ENCODE measurements at regions not wholly inside any gene's neighbourhood (a gene's known extent, or its start where the extent isn't known, plus 50 kb on each side); places are given as distances from the start of the nearest gene placed in this dataset.

DNA sequence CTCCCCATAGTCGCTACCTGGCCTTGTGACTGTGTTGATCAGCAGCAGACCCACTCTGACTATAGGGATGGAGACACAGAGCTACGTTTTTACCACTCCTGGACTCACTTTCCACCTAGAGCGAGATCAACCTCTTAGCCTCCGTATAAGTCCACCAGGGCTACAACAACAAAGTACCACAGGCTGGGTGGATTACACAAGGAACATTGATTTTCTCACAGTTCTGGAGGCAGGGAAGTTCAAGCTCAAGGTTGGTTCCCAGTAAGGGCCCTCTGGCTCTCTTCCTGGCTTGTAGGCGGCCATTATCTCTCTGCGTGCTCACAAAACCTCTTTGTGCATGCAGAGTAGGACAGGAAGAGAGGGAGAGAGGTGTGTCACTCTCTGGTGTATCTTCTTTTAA lies 330.4 kb upstream of the PROK2 start:
- POLR2A ChIA-PET, result no interaction called here
- no peak overlapping the region for H3K9ac ChIP-seq
- CTCF ChIA-PET, result interaction anchor here (0.6 kb wide), 1 partner anchor 19 kb away, joined by 3 read pairs; no protein-coding TSS in a partner anchor
- no peak overlapping the region for H3K27ac ChIP-seq (ENCODE audit: low read depth in 2 of 2, low read length in 1 of 2)
- H2AFZ ChIP-seq (ENCODE audit: low read depth), result no peak overlapping the region
- H3K27me3 ChIP-seq (ENCODE audit: insufficient read depth), result no peaks in the 10 kb centered on the region; the same call in 1 of the 2 replicates
- H3F3A ChIP-seq (replicated peaks; ENCODE audit: insufficient read depth), result no peaks in the 10 kb centered on the region
- TF ChIP-seq, protein P1, sequence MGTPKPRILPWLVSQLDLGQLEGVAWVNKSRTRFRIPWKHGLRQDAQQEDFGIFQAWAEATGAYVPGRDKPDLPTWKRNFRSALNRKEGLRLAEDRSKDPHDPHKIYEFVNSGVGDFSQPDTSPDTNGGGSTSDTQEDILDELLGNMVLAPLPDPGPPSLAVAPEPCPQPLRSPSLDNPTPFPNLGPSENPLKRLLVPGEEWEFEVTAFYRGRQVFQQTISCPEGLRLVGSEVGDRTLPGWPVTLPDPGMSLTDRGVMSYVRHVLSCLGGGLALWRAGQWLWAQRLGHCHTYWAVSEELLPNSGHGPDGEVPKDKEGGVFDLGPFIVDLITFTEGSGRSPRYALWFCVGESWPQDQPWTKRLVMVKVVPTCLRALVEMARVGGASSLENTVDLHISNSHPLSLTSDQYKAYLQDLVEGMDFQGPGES (IDR thresholded peaks at IDR 0.05; ENCODE audit: low read depth, low read length), result no peak
- TF ChIP-seq POLR2AphosphoS5 (IDR thresholded peaks at IDR 0.05; ENCODE audit: low read depth, low read length) (no peak), NFIC (IDR thresholded peaks at IDR 0.05; ENCODE audit: borderline replicate concordance) (no peak), GABPA (IDR thresholded peaks at IDR 0.05; ENCODE audit: low read depth) (no peak), SIN3A (IDR thresholded peaks at IDR 0.05; ENCODE audit: borderline replicate concordance, low read depth, low read length) (no peak), EZH2phosphoT487 (IDR thresholded peaks at IDR 0.05; ENCODE audit: borderline replicate concordance, low read depth) (no peak), RCOR1 (IDR thresholded peaks at IDR 0.05; ENCODE audit: low read length) (no peak), RAD21 (IDR thresholded peaks at IDR 0.05; ENCODE audit: low read length) (no peak), NRF1 (IDR thresholded peaks at IDR 0.05; ENCODE audit: low read depth, low read length) (no peak), CHD2 (IDR thresholded peaks at IDR 0.05; ENCODE audit: low read length, partially characterized antibody) (no peak), TEAD4 (IDR thresholded peaks at IDR 0.05; ENCODE audit: borderline replicate concordance, insufficient read depth) (no peak), SMC3 (IDR thresholded peaks at IDR 0.05; ENCODE audit: low read depth, low read length) (no peak), GATA2 (CRISPR knock-in tag; IDR thresholded peaks at IDR 0.05) (no peak), JUND (IDR thresholded peaks at IDR 0.05) (no peak)
- TF ChIP-seq, protein P2, sequence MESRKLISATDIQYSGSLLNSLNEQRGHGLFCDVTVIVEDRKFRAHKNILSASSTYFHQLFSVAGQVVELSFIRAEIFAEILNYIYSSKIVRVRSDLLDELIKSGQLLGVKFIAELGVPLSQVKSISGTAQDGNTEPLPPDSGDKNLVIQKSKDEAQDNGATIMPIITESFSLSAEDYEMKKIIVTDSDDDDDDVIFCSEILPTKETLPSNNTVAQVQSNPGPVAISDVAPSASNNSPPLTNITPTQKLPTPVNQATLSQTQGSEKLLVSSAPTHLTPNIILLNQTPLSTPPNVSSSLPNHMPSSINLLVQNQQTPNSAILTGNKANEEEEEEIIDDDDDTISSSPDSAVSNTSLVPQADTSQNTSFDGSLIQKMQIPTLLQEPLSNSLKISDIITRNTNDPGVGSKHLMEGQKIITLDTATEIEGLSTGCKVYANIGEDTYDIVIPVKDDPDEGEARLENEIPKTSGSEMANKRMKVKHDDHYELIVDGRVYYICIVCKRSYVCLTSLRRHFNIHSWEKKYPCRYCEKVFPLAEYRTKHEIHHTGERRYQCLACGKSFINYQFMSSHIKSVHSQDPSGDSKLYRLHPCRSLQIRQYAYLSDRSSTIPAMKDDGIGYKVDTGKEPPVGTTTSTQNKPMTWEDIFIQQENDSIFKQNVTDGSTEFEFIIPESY (IDR thresholded peaks at IDR 0.05; ENCODE audit: borderline replicate concordance, low read depth), result no peak
- TF ChIP-seq, protein P3, sequence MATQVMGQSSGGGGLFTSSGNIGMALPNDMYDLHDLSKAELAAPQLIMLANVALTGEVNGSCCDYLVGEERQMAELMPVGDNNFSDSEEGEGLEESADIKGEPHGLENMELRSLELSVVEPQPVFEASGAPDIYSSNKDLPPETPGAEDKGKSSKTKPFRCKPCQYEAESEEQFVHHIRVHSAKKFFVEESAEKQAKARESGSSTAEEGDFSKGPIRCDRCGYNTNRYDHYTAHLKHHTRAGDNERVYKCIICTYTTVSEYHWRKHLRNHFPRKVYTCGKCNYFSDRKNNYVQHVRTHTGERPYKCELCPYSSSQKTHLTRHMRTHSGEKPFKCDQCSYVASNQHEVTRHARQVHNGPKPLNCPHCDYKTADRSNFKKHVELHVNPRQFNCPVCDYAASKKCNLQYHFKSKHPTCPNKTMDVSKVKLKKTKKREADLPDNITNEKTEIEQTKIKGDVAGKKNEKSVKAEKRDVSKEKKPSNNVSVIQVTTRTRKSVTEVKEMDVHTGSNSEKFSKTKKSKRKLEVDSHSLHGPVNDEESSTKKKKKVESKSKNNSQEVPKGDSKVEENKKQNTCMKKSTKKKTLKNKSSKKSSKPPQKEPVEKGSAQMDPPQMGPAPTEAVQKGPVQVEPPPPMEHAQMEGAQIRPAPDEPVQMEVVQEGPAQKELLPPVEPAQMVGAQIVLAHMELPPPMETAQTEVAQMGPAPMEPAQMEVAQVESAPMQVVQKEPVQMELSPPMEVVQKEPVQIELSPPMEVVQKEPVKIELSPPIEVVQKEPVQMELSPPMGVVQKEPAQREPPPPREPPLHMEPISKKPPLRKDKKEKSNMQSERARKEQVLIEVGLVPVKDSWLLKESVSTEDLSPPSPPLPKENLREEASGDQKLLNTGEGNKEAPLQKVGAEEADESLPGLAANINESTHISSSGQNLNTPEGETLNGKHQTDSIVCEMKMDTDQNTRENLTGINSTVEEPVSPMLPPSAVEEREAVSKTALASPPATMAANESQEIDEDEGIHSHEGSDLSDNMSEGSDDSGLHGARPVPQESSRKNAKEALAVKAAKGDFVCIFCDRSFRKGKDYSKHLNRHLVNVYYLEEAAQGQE (IDR thresholded peaks at IDR 0.05; ENCODE audit: low read depth, low read length), result no peak
- TF ChIP-seq, protein P4, sequence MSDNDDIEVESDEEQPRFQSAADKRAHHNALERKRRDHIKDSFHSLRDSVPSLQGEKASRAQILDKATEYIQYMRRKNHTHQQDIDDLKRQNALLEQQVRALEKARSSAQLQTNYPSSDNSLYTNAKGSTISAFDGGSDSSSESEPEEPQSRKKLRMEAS (IDR thresholded peaks at IDR 0.05; ENCODE audit: low read depth), result no peak
- TF ChIP-seq, protein P5, sequence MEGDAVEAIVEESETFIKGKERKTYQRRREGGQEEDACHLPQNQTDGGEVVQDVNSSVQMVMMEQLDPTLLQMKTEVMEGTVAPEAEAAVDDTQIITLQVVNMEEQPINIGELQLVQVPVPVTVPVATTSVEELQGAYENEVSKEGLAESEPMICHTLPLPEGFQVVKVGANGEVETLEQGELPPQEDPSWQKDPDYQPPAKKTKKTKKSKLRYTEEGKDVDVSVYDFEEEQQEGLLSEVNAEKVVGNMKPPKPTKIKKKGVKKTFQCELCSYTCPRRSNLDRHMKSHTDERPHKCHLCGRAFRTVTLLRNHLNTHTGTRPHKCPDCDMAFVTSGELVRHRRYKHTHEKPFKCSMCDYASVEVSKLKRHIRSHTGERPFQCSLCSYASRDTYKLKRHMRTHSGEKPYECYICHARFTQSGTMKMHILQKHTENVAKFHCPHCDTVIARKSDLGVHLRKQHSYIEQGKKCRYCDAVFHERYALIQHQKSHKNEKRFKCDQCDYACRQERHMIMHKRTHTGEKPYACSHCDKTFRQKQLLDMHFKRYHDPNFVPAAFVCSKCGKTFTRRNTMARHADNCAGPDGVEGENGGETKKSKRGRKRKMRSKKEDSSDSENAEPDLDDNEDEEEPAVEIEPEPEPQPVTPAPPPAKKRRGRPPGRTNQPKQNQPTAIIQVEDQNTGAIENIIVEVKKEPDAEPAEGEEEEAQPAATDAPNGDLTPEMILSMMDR (IDR thresholded peaks at IDR 0.05), result no peak
- TF ChIP-seq, protein P6, sequence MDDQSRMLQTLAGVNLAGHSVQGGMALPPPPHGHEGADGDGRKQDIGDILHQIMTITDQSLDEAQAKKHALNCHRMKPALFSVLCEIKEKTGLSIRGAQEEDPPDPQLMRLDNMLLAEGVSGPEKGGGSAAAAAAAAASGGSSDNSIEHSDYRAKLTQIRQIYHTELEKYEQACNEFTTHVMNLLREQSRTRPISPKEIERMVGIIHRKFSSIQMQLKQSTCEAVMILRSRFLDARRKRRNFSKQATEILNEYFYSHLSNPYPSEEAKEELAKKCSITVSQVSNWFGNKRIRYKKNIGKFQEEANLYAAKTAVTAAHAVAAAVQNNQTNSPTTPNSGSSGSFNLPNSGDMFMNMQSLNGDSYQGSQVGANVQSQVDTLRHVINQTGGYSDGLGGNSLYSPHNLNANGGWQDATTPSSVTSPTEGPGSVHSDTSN (IDR thresholded peaks at IDR 0.05), result no peak
- H3K36me3 ChIP-seq (replicated peaks in 1 of 2; ENCODE audit: control insufficient read depth in 1 of 2, insufficient read depth in 2 of 2, low read length in 1 of 2), result no peaks in the 10 kb centered on the region
- no peaks in the 10 kb centered on the region for H3K79me2 ChIP-seq (ENCODE audit: insufficient read depth)
- peaks cover 0 to 5% of the 10 kb centered on the region in 2 experiments; a peak in 1 of 4 replicates for H3K4me1 ChIP-seq (ENCODE audit: control insufficient read depth in 1 of 2, insufficient read depth in 2 of 2, low read depth in 1 of 2, low read length in 1 of 2)
- no peaks in the 10 kb centered on the region for H3K9me2 ChIP-seq
- no peaks in the 10 kb centered on the region for H3K9me3 ChIP-seq
- no peaks in the 10 kb centered on the region for H4K20me1 ChIP-seq (ENCODE audit: insufficient read depth)
- H3K4me2 ChIP-seq, result no peak overlapping the region
- no peak overlapping the region for H3K4me3 ChIP-seq (ENCODE audit: low read depth in 2 of 2, low read length in 1 of 2)
- 60% methylated on average over 6 of the region's 6 CpGs for WGBS (ENCODE audit: low lambda C conversion rate)
- no peak for DNase-seq
